Panc1 (cell line): ENCODE measurements at regions not wholly inside any gene's neighbourhood (a gene's known extent, or its start where the extent isn't known, plus 50 kb on each side); places are given as distances from the start of the nearest gene placed in this dataset.

Experiments
- ATAC-seq: fragments of 200-7000 bp; cut with Tn5 transposase; 2 replicates; pipeline ENCODE4 v1.9.1; 2020; ENCODE audit warnings: mild to moderate bottlenecking, moderate library complexity
- BruUV-seq: library from RNA; stranded (reverse); fragments of 400-500 nt; replicated peaks from 2 replicates; lab custom pipeline; 2021; lab: Mats Ljungman, UMichigan
- CTCF ChIA-PET: fragments of 300-600 bp; sonication (Branson Sonifier 250); formaldehyde crosslinking; loops from one replicate; lab custom pipeline; 2022; ENCODE audit warnings: antibody characterized with exemption; lab: Charles Lee
- POLR2A ChIA-PET: fragments of 300-600 bp; sonication (Branson Sonifier 250); formaldehyde crosslinking; loops from one replicate; lab custom pipeline; 2022; ENCODE audit warnings: antibody characterized with exemption; lab: Charles Lee
- DNase-seq: peaks from one replicate; pipeline ENCODE4 v3.0.0-alpha.2; 2010; ENCODE audit warnings: low read depth, low spot score
- H3K27ac ChIP-seq: 2 replicates; pipeline ENCODE4 v1.5.1; 2011; ENCODE audit warnings: mild to moderate bottlenecking, low read length, inconsistent platforms
- H3K27me3 ChIP-seq: fragments of 200-500 bp; sonication (Bioruptor generic); 2 replicates; pipeline ENCODE4 v1.6.0; 2014; ENCODE audit warnings: low read length, inconsistent platforms; ENCODE audit not compliant: control insufficient read depth, insufficient read depth
- H3K36me3 ChIP-seq: fragments of 200-500 bp; sonication (Bioruptor generic); 2 replicates; pipeline ENCODE4 v1.5.1; 2014; ENCODE audit warnings: inconsistent platforms, mild to moderate bottlenecking, low read length, moderate library complexity; ENCODE audit not compliant: control insufficient read depth, insufficient read depth
- H3K4me1 ChIP-seq: 2 replicates; pipeline ENCODE4 v1.5.1; 2011; ENCODE audit warnings: inconsistent platforms, mild to moderate bottlenecking, low read length, moderate library complexity; ENCODE audit not compliant: control insufficient read depth, insufficient read depth
- H3K4me3 ChIP-seq, 2 experiments: 2 replicates each; pipeline ENCODE4 v1.5.1; 2011 to 2012; ENCODE audit warnings: low read depth in 2 of 2, low read length in 2 of 2, mild to moderate bottlenecking in 2 of 2, inconsistent platforms in 1 of 2, moderate library complexity in 1 of 2
- H3K9me3 ChIP-seq: fragments of 200-500 bp; sonication (Bioruptor generic); 2 replicates; pipeline ENCODE4 v1.5.1; 2014; ENCODE audit warnings: low read depth, mild to moderate bottlenecking, inconsistent platforms, low read length, moderate library complexity; ENCODE audit not compliant: control insufficient read depth, insufficient read depth
- POLR2AphosphoS5 ChIP-seq: IDR thresholded peaks from 2 replicates; pipeline ENCODE4 v1.6.1; 2012; ENCODE audit warnings: mild to moderate bottlenecking, low read depth, low read length, moderate library complexity
- REST ChIP-seq, 2 experiments: IDR thresholded peaks; 2 replicates each; pipeline ENCODE4 v1.6.1; 2011 to 2012; ENCODE audit warnings: low read depth in 2 of 2, control low read depth in 1 of 2, low read length in 1 of 2, mild to moderate bottlenecking in 1 of 2, moderate library complexity in 1 of 2; ENCODE audit not compliant: insufficient read depth in 1 of 2
- SIN3A ChIP-seq: IDR thresholded peaks from 2 replicates; pipeline ENCODE4 v1.6.1; 2012; ENCODE audit warnings: low read depth, mild to moderate bottlenecking, low read length, moderate library complexity, borderline replicate concordance; ENCODE audit not compliant: insufficient read depth
- TCF7L2 ChIP-seq: IDR thresholded peaks from 2 replicates; pipeline ENCODE4 v1.6.1; 2011; ENCODE audit warnings: mild to moderate bottlenecking, low read depth, low read length, inconsistent platforms
- in situ Hi-C: cut with HindIII; loops from 2 replicates; pipeline ENCODE4 v1.10.0; 2016; ENCODE audit warnings: low sequenced_read_pairs, low pct_unique_long_range_greater_than_20kb
- intact Hi-C: fragments of 100-400 bp; cut with micrococcal nuclease; formaldehyde crosslinking; loops from one replicate; pipeline ENCODE4 v1.10.0; 2022; ENCODE audit not compliant: unreplicated experiment
- TF ChIP-seq, protein P1 (sequence below): fragments of 450-650 bp; IDR thresholded peaks from 2 replicates; pipeline ENCODE4 v1.5.1; 2017; ENCODE audit warnings: mild to moderate bottlenecking

DNA sequence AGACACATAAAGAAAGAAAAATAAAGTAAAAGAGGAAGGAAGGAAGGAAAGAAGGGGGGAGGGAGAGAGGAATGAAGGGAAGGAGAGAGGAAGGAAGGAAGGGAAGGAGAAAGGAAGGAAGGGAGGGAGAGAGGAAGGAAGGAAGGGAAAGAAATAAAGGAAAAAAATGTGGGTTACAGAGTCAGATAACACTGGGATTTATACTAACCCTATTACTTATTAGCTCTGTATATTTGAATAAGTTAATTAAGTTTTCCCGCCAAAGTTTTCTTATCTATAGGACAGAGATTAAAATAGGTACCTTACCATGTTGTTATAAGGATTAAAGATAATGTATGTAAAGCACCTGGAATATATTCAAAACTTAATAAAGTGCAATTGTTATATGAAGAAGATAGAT is 439.3 kb upstream of the KCNMB2 start:
- in situ Hi-C loops, result no loop called here
- Histone ChIP-seq H3K36me3 (no peaks in the 10 kb centered on the region), H3K4me3 (no peak overlapping the region), H3K9me3 (no peaks in the 10 kb centered on the region), H3K27ac (no peak overlapping the region), H3K27me3 (no peaks in the 10 kb centered on the region), H3K4me1 (no peaks in the 10 kb centered on the region)
- TF ChIP-seq, protein P1, sequence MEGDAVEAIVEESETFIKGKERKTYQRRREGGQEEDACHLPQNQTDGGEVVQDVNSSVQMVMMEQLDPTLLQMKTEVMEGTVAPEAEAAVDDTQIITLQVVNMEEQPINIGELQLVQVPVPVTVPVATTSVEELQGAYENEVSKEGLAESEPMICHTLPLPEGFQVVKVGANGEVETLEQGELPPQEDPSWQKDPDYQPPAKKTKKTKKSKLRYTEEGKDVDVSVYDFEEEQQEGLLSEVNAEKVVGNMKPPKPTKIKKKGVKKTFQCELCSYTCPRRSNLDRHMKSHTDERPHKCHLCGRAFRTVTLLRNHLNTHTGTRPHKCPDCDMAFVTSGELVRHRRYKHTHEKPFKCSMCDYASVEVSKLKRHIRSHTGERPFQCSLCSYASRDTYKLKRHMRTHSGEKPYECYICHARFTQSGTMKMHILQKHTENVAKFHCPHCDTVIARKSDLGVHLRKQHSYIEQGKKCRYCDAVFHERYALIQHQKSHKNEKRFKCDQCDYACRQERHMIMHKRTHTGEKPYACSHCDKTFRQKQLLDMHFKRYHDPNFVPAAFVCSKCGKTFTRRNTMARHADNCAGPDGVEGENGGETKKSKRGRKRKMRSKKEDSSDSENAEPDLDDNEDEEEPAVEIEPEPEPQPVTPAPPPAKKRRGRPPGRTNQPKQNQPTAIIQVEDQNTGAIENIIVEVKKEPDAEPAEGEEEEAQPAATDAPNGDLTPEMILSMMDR, result no peak
- TF ChIP-seq REST (IDR thresholded peaks at IDR 0.05; ENCODE audit: insufficient read depth in 1 of 2, low read depth in 2 of 2, low read length in 1 of 2) (no peak), SIN3A (no peak), POLR2AphosphoS5 (no peak), TCF7L2 (no peak)
- no TSS peak for BruUV-seq
- no peak for ATAC-seq
- ChIA-PET POLR2A (no interaction called here), CTCF (no interaction called here)
- no peak for DNase-seq
- intact Hi-C loops, result no loop called here

DNA sequence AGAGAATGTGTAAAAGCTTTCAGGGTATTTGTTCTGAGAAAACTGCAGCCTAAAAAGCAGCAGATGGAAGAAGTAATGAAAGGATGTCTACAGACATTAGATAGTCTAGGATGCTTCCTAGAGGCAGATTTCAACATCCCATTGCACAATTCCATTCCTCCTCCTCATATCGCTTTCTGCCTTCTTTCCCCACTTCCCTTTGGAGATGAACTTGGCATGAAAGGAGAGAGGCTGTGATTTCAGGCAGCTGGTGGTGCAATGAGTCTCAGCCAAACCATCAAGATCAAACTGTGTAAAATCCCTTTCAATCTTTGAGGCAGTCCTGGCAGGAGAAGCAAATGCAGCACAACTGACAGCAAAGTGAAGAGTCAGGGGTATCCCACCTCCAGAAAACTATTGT is 438.7 kb upstream of the KCNMB2 start:
- in situ Hi-C loops (no loop called here), intact Hi-C loops (no loop called here)
- Histone ChIP-seq H3K9me3 (no peaks in the 10 kb centered on the region), H3K4me1 (no peaks in the 10 kb centered on the region), H3K27ac (no peak overlapping the region), H3K4me3 (no peak overlapping the region), H3K36me3 (no peaks in the 10 kb centered on the region), H3K27me3 (no peaks in the 10 kb centered on the region)
- ChIA-PET POLR2A (no interaction called here), CTCF (no interaction called here)
- no TSS peak for BruUV-seq
- TF ChIP-seq POLR2AphosphoS5 (no peak), REST (IDR thresholded peaks at IDR 0.05; ENCODE audit: insufficient read depth in 1 of 2, low read depth in 2 of 2, low read length in 1 of 2) (no peak), TCF7L2 (no peak), SIN3A (no peak)
- TF ChIP-seq, protein P1, result no peak
- ATAC-seq (no peak), DNase-seq (no peak)
